Esophagus muscularis mucosa (tissue), 4 donors: ENCODE measurements at regions not wholly inside any gene's neighbourhood (a gene's known extent, or its start where the extent isn't known, plus 50 kb on each side); places are given as distances from the start of the nearest gene placed in this dataset.

Experiments used
- DNase-seq: peaks from one replicate; pipeline ENCODE4 v3.0.0-alpha.2; 2017; ENCODE audit errors: extremely low spot score
- H3K27ac ChIP-seq, 4 donors: fragments of 200-600 bp; sonication (generic); replicated peaks in 1 of 4; 1 replicate in 3 of 4; 2 replicates in 1 of 4; pipeline ENCODE4 v1.5.1; 2016 to 2019; ENCODE audit warnings: mild to moderate bottlenecking in 1 of 4
- H3K27me3 ChIP-seq, 4 donors: fragments of 200-600 bp; sonication (generic); one replicate each; pipeline versions ENCODE4 v1.5.1 to v1.6.0; 2016 to 2019
- H3K36me3 ChIP-seq, 4 donors: fragments of 200-600 bp; sonication (generic); one replicate each; pipeline ENCODE4 v1.5.1; 2016 to 2019
- H3K4me1 ChIP-seq, 4 donors: fragments of 200-600 bp; sonication (generic); one replicate each; pipeline ENCODE4 v1.5.1; 2016 to 2019
- H3K4me3 ChIP-seq, 4 donors: fragments of 200-600 bp; sonication (generic); 1 replicate in 2 of 4; 2 replicates in 2 of 4; pipeline ENCODE4 v1.5.1; 2016 to 2019; ENCODE audit warnings: mild to moderate bottlenecking in 4 of 4, moderate library complexity in 1 of 4
- H3K9me3 ChIP-seq, 4 donors: fragments of 200-600 bp; sonication (generic); 1 replicate in 3 of 4; 2 replicates in 1 of 4; pipeline ENCODE4 v1.5.1; 2016 to 2019
- CTCF ChIP-seq, 3 experiments: fragments of 200-600 bp in 2 of 3; fragments of 450-650 bp in 1 of 3; sonication (generic) in 2 of 3; IDR thresholded peaks; one replicate each; pipeline ENCODE4 v1.5.1; 2017 to 2019; ENCODE audit warnings: antibody characterized with exemption in 3 of 3, mild to moderate bottlenecking in 2 of 3, moderate library complexity in 1 of 3
- EP300 ChIP-seq: sonication (generic); formaldehyde crosslinking; IDR thresholded peaks from one replicate; pipeline ENCODE4 v1.6.1; 2017; ENCODE audit warnings: antibody characterized with exemption
- POLR2A ChIP-seq: fragments of 450-650 bp; IDR thresholded peaks from one replicate; pipeline ENCODE4 v1.6.1; 2017; ENCODE audit warnings: antibody characterized with exemption, moderate library complexity, mild to moderate bottlenecking, low read depth
- POLR2AphosphoS5 ChIP-seq, 2 donors: sonication (generic); formaldehyde crosslinking; IDR thresholded peaks; one replicate each; pipeline ENCODE4 v1.6.1; 2017; ENCODE audit warnings: antibody characterized with exemption in 2 of 2
- WGBS: methylation state at CpG from one replicate; pipeline ENCODE4 v1.1.5; 2018; 5-methylcytosine and 5-hydroxymethylcytosine counted together
- intact Hi-C: fragments of 100-400 bp; cut with DNase I; formaldehyde crosslinking; loops from one replicate; pipeline ENCODE4 v1.15.1; 2023

GRCh38 chr5:168204165-168204564 lies 87.3 kb upstream of the WWC1 start:
- H3K27me3 ChIP-seq, result no peaks in the 10 kb centered on the region
- no peak for TF ChIP-seq POLR2AphosphoS5 (IDR thresholded peaks at IDR 0.05)
- no peak for TF ChIP-seq EP300
- no peak for TF ChIP-seq CTCF (IDR thresholded peaks at IDR 0.05)
- no peak for TF ChIP-seq POLR2A
- 79% methylated on average over 6 of the region's 6 CpGs for WGBS
- H3K4me1 ChIP-seq, result no peaks in the 10 kb centered on the region
- no peak overlapping the region for H3K4me3 ChIP-seq
- intact Hi-C loops, result no loop called here
- H3K27ac ChIP-seq, result no peak overlapping the region
- H3K36me3 ChIP-seq, result peaks cover 0 to 33% (median 0%) of the 10 kb centered on the region in 4 donors
- H3K9me3 ChIP-seq, result no peaks in the 10 kb centered on the region
- no peak for DNase-seq

- 93% methylated on average over 7 of the region's 7 CpGs for WGBS
- H3K4me3 ChIP-seq, result no peak overlapping the region
- H3K27ac ChIP-seq, result no peak overlapping the region
- intact Hi-C loops, result no loop called here
- H3K4me1 ChIP-seq, result no peaks in the 10 kb centered on the region
- H3K36me3 ChIP-seq, result peaks cover 0 to 16% (median 0%) of the 10 kb centered on the region in 4 donors
- TF ChIP-seq CTCF (IDR thresholded peaks at IDR 0.05) (no peak), POLR2A (no peak), POLR2AphosphoS5 (IDR thresholded peaks at IDR 0.05) (no peak), EP300 (no peak)
- no peaks in the 10 kb centered on the region for H3K27me3 ChIP-seq
- no peak for DNase-seq
- no peaks in the 10 kb centered on the region for H3K9me3 ChIP-seq
Measured at GRCh38 chr5:168207450-168208029, 83.9 kb upstream of the WWC1 start.

GRCh38 chr5:168209244-168209995 lies 82.0 kb upstream of the WWC1 start:
- Histone ChIP-seq H3K36me3 (peaks cover 0 to 4% (median 0%) of the 10 kb centered on the region in 4 donors), H3K4me1 (no peaks in the 10 kb centered on the region), H3K27me3 (no peaks in the 10 kb centered on the region), H3K4me3 (no peak overlapping the region), H3K9me3 (no peaks in the 10 kb centered on the region), H3K27ac (no peak overlapping the region)
- TF ChIP-seq EP300, result no peak
- TF ChIP-seq POLR2AphosphoS5 (IDR thresholded peaks at IDR 0.05), result no peak
- no peak for TF ChIP-seq POLR2A
- TF ChIP-seq CTCF (IDR thresholded peaks at IDR 0.05), result no peak
- WGBS, result 53% methylated on average over 1 of the region's 1 CpG
- intact Hi-C loops, result no loop called here
- no peak for DNase-seq

GRCh38 chr5:168209997-168210396 lies 81.4 kb upstream of the WWC1 start:
- intact Hi-C loops, result loop anchor here (10.0 kb wide), 1 partner anchor 95 kb away; no protein-coding TSS in a partner anchor
- no peak for DNase-seq
- H3K36me3 ChIP-seq, result no peaks in the 10 kb centered on the region
- 83% methylated on average over 3 of the region's 3 CpGs for WGBS
- no peak overlapping the region for H3K4me3 ChIP-seq
- no peaks in the 10 kb centered on the region for H3K4me1 ChIP-seq
- no peaks in the 10 kb centered on the region for H3K27me3 ChIP-seq
- H3K27ac ChIP-seq, result no peak overlapping the region
- no peaks in the 10 kb centered on the region for H3K9me3 ChIP-seq
- TF ChIP-seq CTCF (IDR thresholded peaks at IDR 0.05), result no peak
- TF ChIP-seq POLR2A, result no peak
- no peak for TF ChIP-seq EP300
- no peak for TF ChIP-seq POLR2AphosphoS5 (IDR thresholded peaks at IDR 0.05)
